ENCODE measurements at regions not wholly inside any gene's neighbourhood (a gene's known extent, or its start where the extent isn't known, plus 50 kb on each side); places are given as distances from the start of the nearest gene placed in this dataset.

- Histone ChIP-seq H3K36me3 (no peaks in the 10 kb centered on the region), H3K4me1 (peaks cover 0 to 34% (median 17%) of the 10 kb centered on the region in 9 donors), H3K27ac (peak overlapping the region in 1 of 10 donors; percentile 54), H3K9me3 (no peaks in the 10 kb centered on the region), H3K27me3 (no peaks in the 10 kb centered on the region), H3K4me3 (no peak overlapping the region)
- DNase-seq (peak; percentile 29 to 38), ATAC-seq (peak in 5 of 8 donors; percentile 41 to 58 (median 52))
- intact Hi-C loops (cut with DNase I), result loop anchor here in 6 of 10 donors (5.0 to 10.0 kb wide), 5 partner anchors 145 to 165 kb away; partner anchors contain the start of gene ZBTB39 (in 1 of the 6)
- WGBS, 2 donors, result 15 to 17% methylated on average over 1 of the region's 1 CpG
- TF ChIP-seq CTCF (IDR thresholded peaks at IDR 0.05), result peak in 7 of 9 donors; percentile 35 to 61 (median 50)
These were observed 76.8 kb downstream of the HSD17B6 start for GRCh38 chr12:56839915-56840325.

DNA sequence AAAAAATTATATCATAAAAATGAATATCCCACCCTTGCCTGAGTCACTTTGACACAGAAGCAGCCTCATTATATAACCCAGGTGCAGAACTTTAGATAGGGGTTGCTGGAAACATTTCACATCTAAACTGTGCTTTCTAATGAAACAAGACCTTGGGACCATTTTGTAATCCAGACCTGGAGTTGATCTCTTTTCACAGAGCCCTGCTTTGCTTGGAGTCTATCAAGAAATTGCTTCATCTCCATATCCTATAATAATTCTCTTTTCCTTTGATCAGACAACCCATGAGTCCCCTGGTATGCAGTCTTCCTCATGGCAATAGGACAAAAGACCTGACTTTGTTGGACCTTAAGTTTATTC, 76.3 kb downstream of the HSD17B6 start:
- DNase-seq (no peak), ATAC-seq (no peak)
- no peaks in the 10 kb centered on the region for H3K9me3 ChIP-seq
- H3K27me3 ChIP-seq, result no peaks in the 10 kb centered on the region
- H3K36me3 ChIP-seq, result no peaks in the 10 kb centered on the region
- intact Hi-C loops (cut with DNase I), result loop anchor here in 3 of 10 donors (5.0 to 10.0 kb wide), 3 partner anchors 145 to 165 kb away; partner anchors contain the start of gene ZBTB39 (in 1 of the 3)
- H3K4me3 ChIP-seq, result no peak overlapping the region
- H3K27ac ChIP-seq, result peak overlapping the region in 2 of 10 donors; percentile 47 to 54
- TF ChIP-seq CTCF (IDR thresholded peaks at IDR 0.05), result no peak
- peaks cover 0 to 34% (median 17%) of the 10 kb centered on the region in 9 donors for H3K4me1 ChIP-seq

DNA sequence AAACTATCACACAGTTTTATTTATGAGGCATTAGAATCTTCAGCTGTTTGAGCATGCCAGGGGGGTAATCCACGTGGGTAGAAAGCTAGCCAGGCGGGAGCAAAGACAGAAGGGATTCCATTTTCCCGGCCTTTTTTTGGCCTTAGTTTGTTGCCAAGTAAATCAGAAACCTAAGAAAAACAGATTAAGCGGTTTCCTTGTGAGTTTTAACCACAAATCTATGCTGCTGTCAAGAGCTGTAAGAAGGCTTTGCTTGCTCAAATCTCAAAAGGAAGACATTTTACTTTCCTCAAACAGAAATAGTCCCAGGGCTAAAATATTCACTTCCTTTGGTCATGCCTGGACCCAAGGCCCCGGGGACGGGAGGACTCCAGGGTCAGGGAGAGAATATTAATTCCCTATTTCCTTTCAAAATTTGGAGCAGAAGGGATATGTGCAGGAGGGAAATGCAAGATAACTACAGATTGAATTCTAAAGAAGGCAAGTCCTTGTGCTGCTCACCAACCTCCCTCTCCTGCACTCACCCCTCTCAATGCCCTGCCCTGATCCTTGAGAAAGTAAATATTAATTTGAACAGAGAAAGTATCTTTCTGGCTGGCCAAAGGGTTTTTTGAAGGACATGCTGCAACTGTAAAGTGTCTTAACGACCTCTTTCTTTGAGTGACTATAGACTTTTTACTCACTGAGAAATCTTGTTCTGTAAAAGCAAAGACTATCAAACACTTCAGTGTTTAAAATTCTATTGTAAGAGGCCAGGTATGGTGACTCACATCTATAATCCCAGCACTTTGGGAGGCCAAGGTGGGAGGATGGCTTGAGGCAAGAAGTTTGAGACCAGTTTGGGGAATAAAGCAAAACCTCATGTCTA, 75.7 kb downstream of the HSD17B6 start:
- ATAC-seq, result peak in 1 of 8 donors; percentile 34
- H3K27ac ChIP-seq, result peak overlapping the region in 5 of 10 donors; percentile 13 to 54 (median 20)
- intact Hi-C loops (cut with DNase I), result loop anchor here in 3 of 10 donors (5.0 to 10.0 kb wide), 3 partner anchors 146 to 166 kb away; partner anchors contain the start of gene ZBTB39 (in 1 of the 3)

More for the DNA sequence above, 75.7 kb downstream of the HSD17B6 start:
- TF ChIP-seq CTCF (IDR thresholded peaks at IDR 0.05), result no peak
- H3K4me1 ChIP-seq, result peaks cover 0 to 34% (median 17%) of the 10 kb centered on the region in 9 donors
- H3K27me3 ChIP-seq, result no peaks in the 10 kb centered on the region
- no peaks in the 10 kb centered on the region for H3K36me3 ChIP-seq
- no peaks in the 10 kb centered on the region for H3K9me3 ChIP-seq
- H3K4me3 ChIP-seq, result no peak overlapping the region
- WGBS, 2 donors, result 39 to 53% methylated on average over 7 of the region's 7 CpGs
- no peak for DNase-seq
